Daoy (cell line): ENCODE measurements at regions not wholly inside any gene's neighbourhood (a gene's known extent, or its start where the extent isn't known, plus 50 kb on each side); places are given as distances from the start of the nearest gene placed in this dataset.
"Not testable (repeated sequence)": the region's sequence is repeated elsewhere in the genome, so short reads cannot be mapped to it uniquely, and the experiment has no call there.

ENCODE experiments used
- DNase-seq: peaks from one replicate; pipeline ENCODE4 v3.0.0-alpha.2; 2015; ENCODE audit warnings: low read depth

- DNase-seq: no peak
These were observed 175.4 kb downstream of the PCDH10 start for GRCh38 chr4:133324491-133324890.

GRCh38 chr4:133323670-133324069, 174.6 kb downstream of the PCDH10 start:
- DNase-seq: no peak

DNA sequence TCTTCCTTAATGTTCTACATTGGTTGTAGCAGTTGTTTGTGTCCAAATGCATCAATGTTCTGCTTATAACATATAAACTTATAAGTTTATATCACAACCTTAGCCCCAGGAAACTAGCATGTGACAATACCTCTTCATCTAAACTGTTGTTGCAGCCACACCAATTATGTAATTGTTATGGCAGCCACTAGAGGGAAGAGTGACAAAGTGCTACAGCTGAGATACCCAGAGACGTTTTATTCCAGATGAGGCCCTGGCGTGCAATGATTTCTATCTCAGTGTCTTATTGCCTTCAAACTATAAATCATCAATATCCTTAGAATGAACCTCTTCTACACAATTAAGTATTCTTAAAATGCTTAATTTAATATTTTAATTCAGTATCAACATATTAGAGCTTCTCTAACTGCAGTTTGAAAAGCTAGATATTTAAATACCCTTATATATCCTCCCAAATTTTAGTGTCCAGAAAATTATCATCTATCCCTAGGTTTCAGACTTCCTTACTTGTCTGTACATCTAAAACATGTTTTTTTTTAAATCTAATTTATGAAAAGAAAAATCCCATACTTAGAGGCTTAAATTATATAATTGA, 171.6 kb downstream of the PCDH10 start:
- DNase-seq: peak; percentile 14

DNA sequence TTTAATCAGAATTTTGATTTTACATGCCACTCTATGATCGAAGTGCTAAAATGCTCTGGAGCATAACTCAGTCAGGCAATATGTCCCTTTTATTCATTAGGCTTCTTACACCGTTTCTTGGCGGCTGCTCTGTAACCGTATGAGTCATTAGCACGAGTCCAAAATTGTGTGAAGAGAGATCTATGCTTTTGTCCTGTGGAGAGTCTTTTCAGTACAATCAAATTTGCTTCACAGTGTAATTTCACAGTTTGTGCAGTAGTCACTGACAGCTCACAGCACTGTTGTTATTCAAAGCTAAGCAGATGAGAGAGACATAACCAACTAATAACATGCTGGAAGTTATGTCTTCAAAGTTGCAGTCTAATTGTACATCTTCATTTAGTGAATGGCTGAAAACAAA, 167.8 kb downstream of the PCDH10 start:
- DNase-seq: peak; percentile 8

DNA sequence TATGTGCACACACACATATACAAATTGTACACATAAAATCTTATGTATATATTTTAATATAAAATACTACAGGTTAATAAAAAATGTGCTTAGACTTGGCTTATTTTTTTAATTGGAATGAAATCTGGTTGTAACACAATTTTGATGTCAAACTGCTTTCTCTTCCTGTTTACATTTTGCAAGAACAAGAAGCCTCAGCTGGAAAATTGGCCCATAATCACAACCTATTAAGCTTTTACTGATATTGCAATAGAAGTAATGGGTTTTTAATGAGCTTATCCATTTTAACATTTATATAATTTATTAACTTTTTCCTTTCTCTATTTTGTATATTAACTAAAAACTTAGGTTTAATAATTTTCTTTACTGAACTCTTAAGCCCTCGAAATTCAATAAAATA, 165.9 kb downstream of the PCDH10 start:
- no peak for DNase-seq

GRCh38 chr4:133287396-133287795, 138.3 kb downstream of the PCDH10 start:
- DNase-seq: no peak

- no peak for DNase-seq
These were observed 129.5 kb downstream of the PCDH10 start for GRCh38 chr4:133278591-133278990.

DNA sequence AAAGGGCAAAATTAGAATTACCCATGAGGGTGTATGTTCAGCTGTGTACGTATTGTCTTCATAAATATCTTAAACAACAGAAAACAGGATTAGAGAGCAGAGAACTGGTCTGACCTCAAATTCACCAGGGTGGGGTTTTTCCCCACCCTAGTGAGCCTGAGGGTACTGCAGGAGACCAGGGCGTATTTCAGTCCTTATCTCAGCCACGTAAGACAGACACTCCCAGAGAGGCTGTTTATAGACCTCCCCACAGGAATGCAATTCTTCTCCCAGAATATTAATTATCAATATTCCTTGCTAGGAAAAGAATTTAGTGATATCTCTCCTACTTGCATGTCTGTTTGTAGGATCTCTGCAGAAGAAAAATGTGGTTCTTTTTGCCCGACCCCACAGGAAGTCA, 128.8 kb downstream of the PCDH10 start:
- not testable (repeated sequence) for DNase-seq

DNA sequence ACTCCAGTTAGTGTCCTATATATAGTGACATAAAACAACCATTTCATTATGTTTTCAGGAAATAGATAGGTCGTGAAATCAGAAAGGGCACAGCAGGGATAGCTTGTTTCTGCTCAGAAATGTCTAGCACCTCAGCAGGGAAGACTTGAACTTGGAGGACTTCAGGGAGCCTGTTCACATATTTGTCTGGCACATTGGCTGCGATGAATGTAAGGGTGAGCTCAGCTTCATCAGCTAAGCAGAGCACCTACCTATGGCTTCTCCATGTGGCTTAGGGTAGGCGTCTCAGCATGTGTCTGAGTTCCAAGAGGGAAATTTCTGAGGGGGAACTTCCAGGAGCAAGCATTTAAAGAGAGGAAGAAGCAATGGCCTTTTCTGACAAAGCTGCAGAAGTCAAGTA, 126.2 kb downstream of the PCDH10 start:
- DNase-seq: no peak

GRCh38 chr4:133273401-133273800, 124.3 kb downstream of the PCDH10 start:
- no peak for DNase-seq

DNA sequence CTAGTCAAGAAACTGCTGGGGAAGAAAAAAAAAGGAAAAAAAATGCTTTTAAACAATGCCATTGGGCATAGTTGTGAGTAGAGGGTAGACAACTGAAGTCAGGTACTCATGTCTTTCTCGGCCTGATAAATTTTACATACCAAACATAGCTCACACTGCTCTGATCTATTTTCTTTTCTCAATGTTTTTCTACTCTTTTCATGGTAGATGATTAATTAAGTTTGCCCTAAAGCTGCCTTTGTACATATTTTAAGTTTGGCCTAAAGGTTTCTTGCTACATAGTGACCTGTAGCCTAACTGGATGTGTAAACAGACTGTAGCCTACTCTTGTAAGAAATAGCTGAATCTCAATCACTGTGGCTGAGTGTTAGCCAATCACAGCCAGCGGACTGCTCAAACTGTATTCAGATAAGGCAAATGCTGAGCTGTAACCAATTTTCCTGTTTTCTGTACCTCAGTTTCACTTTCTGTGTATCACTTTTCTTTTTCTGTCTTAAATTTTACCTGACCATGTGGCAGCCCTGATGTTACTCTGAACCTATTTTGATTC, 121.0 kb downstream of the PCDH10 start:
- DNase-seq: no peak

- no peak for DNase-seq
These were observed 119.1 kb downstream of the PCDH10 start for GRCh38 chr4:133268205-133268604.

- DNase-seq: not testable (repeated sequence)
These were observed 118.4 kb downstream of the PCDH10 start for GRCh38 chr4:133267506-133267905.

- not testable (repeated sequence) for DNase-seq
These were observed 117.9 kb downstream of the PCDH10 start for GRCh38 chr4:133266966-133267365.

GRCh38 chr4:133264251-133264650, 115.2 kb downstream of the PCDH10 start:
- not testable (repeated sequence) for DNase-seq

- no peak for DNase-seq
These were observed 114.0 kb downstream of the PCDH10 start for GRCh38 chr4:133263104-133263503.

- DNase-seq: no peak
These were observed 98.8 kb downstream of the PCDH10 start for GRCh38 chr4:133247861-133248260.

DNA sequence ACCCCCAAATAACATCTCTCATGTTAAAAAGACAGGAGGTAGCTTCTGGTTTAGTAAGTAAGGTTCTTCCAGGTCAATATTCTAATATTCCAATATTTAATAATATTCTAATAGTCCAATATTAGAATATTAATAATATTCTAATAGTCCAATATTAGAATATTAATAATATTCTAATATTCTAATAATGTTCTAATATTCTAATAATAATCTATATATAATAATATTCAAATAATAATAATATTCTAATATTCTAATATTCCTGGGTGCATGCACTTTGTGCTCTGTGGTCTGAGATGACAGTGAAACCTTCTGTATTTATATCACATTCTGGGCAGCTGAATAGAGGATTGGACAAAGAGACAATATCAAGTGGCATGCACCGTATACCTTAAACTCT, 96.1 kb downstream of the PCDH10 start:
- no peak for DNase-seq
